NCI-H82 (cell line): ENCODE measurements at regions not wholly inside any gene's neighbourhood (a gene's known extent, or its start where the extent isn't known, plus 50 kb on each side); places are given as distances from the start of the nearest gene placed in this dataset.
A peak's percentile ranks its signal among the peaks of the same experiment; 100 is the strongest.
"Not testable (repeated sequence)": the region's sequence is repeated elsewhere in the genome, so short reads cannot be mapped to it uniquely, and the experiment has no call there.

Experiments
- DNase-seq: peaks from one replicate; lab custom pipeline; 2025; lab: John Stamatoyannopoulos, UW

GRCh38 chr13:81293594-81294164 is 952.8 kb upstream of the SPRY2 start:
- DNase-seq, result no peak

- no peak for DNase-seq
Measured at GRCh38 chr13:81283561-81283960, 942.6 kb upstream of the SPRY2 start.

- no peak for DNase-seq
Measured at GRCh38 chr13:81283062-81283461, 942.1 kb upstream of the SPRY2 start.

GRCh38 chr13:81275666-81276258 is 934.8 kb upstream of the SPRY2 start:
- peak; percentile 32 for DNase-seq

GRCh38 chr13:81247711-81248110 is 906.8 kb upstream of the SPRY2 start:
- no peak for DNase-seq

- no peak for DNase-seq
Measured at GRCh38 chr13:81246556-81246955, 905.6 kb upstream of the SPRY2 start.

DNA sequence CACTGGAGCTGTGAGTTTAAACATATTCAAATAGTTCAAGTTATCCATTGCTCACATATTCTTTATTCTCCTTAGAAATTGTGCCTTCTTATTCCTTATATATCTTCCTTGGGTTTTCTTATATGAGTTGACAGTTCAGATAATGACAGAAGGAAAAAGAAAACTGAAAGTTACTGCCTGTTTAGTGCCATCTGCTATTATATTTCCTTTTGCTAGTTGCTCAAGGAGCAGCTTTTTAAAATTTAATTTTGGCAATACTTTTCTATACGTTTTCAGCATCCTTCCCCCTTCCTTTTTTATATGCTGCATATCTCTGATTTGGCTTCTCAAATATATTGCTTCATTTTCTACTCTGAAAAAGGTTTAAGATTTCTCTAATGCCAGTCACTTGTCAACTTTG is 903.1 kb upstream of the SPRY2 start:
- no peak for DNase-seq

DNA sequence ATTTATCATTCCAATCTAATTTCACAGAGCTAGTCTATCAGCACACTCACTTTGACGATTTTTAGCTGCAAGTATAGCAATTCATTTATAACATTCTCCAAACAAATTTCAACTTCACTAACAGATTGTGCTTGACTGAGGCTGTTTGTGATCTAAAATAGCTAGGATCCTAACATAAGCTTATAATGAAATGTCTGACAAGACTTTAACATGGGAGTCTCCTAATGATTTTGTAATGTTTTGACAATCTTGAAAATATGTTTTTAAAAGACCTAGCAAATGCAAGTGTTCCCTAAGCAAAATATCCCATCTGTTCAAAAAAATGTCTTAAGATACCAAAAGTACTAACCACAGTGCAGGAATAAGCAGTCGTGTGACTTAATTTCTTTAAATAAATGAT is 889.5 kb upstream of the SPRY2 start:
- DNase-seq, result no peak

DNA sequence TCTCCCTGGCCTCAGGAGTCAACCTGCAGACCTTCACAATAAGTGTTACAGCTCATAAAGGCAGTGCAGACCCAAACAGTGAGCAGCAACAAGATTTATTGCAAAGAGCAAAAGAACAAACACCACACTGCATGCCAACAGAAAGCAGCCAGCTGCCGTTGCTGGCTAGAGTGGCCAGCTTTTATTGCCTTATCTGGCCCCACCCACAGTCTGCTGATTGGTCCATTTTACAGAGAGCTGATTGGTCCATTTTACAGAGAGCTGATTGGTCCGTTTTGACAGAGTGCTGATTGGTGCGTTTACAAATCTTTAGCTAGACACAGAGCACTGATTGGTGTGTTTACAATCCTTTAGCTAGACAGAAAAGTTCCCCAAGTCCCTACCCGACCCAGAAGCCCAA is 885.9 kb upstream of the SPRY2 start:
- not testable (repeated sequence) for DNase-seq

DNA sequence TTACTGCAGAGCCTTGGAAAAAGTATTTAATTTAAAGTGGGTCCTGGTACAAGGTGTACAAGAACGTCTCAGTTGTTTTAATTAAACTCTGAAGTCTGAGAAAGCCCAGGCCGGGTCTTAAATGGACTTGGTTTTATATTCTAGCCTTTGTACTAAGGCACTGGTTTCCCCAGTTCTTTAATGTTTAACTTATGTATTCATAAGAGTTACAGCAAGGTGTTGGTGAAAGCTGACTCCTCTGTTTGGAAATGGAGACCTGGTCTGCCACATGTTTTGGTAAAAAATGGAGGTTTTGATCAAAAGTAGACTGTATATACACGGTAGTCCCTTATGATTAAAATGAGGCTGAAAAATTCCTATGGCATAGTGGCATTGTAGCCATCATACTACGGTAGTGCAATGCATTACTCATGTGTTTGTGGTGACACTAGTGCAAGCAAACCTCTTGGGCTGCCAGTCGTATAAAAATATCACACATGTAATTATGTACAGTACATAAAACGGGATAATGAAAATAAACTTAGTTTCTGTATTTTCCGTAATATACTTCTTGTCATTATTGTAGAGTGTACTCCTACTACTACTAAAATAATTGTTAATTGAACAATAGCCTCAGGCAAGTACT is 883.4 kb upstream of the SPRY2 start:
- no peak for DNase-seq

DNA sequence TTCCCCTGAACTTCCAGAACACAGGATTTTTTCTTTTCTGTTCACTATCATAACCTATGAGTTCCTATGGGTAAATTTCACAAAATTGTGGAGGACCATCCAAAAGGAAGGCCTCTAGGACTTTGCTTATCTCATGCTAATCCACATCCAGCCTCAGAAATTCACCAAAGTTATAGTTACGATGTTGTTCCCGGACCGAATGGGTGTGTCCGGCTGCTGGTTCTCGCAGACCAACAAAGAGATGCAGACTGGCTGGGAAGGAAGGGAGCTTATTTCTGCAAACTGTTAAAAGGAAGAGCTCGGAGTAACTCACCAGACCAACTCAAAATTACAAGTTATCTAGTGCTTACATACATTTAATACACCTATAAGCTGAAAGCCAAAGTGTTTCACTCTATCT is 882.9 kb upstream of the SPRY2 start:
- no peak for DNase-seq

- DNase-seq, result no peak
Measured at GRCh38 chr13:81211713-81212112, 870.8 kb upstream of the SPRY2 start.

GRCh38 chr13:81207636-81208035 is 866.7 kb upstream of the SPRY2 start:
- DNase-seq, result no peak

DNA sequence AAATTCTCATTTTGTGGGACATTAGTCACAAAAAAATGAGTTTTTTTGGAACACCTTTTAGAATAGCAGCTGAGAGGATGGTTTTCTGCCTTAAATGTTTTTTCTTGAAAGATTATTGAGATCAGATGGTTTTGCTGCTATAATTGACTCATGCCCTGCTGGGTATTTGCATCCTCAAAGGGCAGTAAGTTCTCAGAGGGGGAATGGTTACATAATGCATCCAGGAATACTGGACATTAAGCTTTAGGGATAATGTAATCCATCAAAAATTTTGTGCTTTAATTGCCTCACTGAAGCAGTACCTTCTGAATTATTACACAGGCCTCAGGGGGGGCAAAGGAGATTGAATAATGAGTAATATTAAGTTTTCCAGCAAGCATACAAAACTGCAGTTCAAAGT is 866.3 kb upstream of the SPRY2 start:
- DNase-seq, result no peak

GRCh38 chr13:81203783-81204182 is 862.9 kb upstream of the SPRY2 start:
- no peak for DNase-seq

DNA sequence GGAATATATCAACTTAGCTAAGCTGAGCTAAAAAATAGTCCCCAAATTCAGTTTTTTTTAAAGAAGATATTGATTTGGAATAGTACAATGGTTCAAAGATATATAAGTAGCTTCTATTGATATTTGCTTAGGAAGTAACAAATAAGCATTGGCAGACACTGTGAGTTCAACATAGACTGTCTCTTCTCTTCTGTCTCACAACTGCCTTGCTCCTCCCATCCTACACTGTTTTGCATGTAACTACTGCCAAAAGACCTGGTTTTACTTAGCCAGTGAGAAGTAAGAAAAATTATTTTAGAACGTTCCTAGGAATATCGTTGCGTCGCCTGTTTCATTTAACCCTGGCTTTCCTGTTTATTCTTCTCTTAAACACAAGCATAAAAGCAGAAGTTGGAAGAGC is 859.0 kb upstream of the SPRY2 start:
- no peak for DNase-seq

GRCh38 chr13:81197966-81198365 is 857.0 kb upstream of the SPRY2 start:
- DNase-seq, result no peak

GRCh38 chr13:81197483-81197882 is 856.6 kb upstream of the SPRY2 start:
- no peak for DNase-seq

GRCh38 chr13:81194362-81194761 is 853.4 kb upstream of the SPRY2 start:
- no peak for DNase-seq

DNA sequence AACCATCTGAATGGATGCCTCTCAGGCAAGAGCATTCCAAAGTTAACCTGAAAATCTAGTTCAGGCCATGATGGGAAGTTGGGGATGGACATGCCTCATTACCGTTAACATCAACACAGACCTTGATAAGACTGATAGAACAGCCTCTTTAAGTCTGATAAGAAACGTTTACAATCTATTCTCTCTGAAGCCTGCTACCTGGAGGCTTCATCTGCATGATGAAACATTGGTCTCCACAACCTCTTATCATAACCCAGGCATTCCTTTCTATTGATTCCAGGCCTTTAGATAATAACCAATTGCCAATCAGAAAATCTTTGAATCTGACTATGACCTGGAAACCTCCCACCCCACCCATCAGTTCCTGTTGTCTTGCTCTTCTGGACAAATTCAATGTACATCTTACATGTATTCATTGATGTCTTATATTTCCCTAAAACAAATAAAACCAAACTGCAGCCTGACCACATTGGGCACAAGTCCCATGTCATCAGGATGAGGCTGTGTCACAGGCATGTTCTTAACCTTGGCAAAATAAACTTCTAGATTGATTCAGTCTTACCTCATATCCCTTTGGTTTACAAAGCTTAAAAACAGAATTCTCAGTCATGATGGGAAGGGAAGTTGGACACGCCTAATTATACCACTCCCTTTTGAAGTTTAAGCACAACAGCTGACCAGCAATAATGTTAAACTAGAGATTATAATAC is 843.8 kb upstream of the SPRY2 start:
- DNase-seq, result no peak

GRCh38 chr13:81172603-81173002 is 831.7 kb upstream of the SPRY2 start:
- no peak for DNase-seq

DNA sequence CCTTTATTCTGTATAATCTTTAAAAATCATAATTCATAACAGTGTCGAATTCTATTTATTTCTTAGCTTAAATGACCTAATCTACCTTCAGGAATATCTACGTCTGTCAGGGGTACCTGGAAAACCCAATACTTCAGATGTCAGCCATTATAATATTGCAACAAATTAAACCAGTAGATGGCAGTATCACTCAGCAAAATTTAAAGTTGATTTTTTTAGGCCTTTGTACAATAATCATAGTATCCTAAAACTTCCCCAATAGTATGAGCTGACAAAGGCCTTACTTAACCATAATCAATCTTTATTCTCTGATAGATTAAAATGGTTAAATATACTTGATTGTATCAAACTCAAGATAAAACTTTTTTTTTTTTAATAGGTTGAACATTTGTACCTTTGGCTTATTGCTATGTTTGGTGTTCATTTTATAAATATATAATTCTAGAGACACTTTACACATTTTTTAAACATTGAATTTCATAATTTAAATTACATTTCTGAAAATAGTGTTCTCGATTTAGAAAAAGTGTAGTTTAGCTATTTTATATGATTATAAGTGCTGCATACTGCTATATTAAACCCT is 830.2 kb upstream of the SPRY2 start:
- DNase-seq, result peak; percentile 63

DNA sequence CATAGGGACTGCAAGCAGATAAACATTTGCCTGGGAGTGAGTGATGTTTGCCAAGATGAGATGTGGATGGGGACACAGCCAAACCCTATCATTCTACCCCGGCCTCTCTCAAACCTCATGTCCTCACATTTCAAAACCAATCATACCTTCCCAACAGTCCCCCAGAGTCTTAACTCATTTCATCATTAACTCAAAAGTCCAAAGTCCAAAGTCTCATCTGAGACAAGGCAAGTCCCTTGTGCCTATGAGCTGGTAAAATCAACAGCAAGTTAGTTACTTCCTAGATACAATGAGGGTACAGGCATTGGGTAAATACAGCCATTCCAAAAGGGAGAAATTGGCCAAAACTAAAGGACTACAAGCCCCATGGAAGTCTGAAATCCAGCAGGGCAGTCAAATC is 822.9 kb upstream of the SPRY2 start:
- not testable (repeated sequence) for DNase-seq
